Parathyroid adenoma (tissue), 2 donors: ENCODE measurements at regions not wholly inside any gene's neighbourhood (a gene's known extent, or its start where the extent isn't known, plus 50 kb on each side); places are given as distances from the start of the nearest gene placed in this dataset.

Source experiments
- H2AFZ ChIP-seq: fragments of 300-600 bp; sonication (generic); one replicate; pipeline ENCODE4 v1.7.0; 2017; ENCODE audit warnings: antibody characterized with exemption, mild to moderate bottlenecking
- H3K27ac ChIP-seq: fragments of 300-600 bp; sonication (generic); one replicate; pipeline ENCODE4 v1.7.0; 2017
- H3K27me3 ChIP-seq: fragments of 300-600 bp; sonication (generic); one replicate; pipeline ENCODE4 v1.7.0; 2017; ENCODE audit warnings: low read length; ENCODE audit not compliant: control insufficient read depth, insufficient read depth
- H3K36me3 ChIP-seq: fragments of 300-600 bp; sonication (generic); one replicate; pipeline ENCODE4 v1.7.0; 2017; ENCODE audit warnings: low read length; ENCODE audit not compliant: control insufficient read depth, insufficient read depth
- H3K4me1 ChIP-seq: fragments of 300-600 bp; sonication (generic); one replicate; pipeline ENCODE4 v1.7.0; 2017; ENCODE audit warnings: control low read depth
- H3K4me2 ChIP-seq: fragments of 300-600 bp; sonication (generic); one replicate; pipeline ENCODE4 v1.7.0; 2017; ENCODE audit warnings: low read length
- H3K4me3 ChIP-seq: fragments of 300-600 bp; sonication (generic); one replicate; pipeline ENCODE4 v1.7.0; 2017; ENCODE audit warnings: low read depth, low read length
- H3K79me2 ChIP-seq: fragments of 300-600 bp; sonication (generic); one replicate; pipeline ENCODE4 v1.7.0; 2017; ENCODE audit warnings: control low read depth
- H3K9ac ChIP-seq: fragments of 300-600 bp; sonication (generic); one replicate; pipeline ENCODE4 v1.7.0; 2017; ENCODE audit warnings: mild to moderate bottlenecking
- H3K9me3 ChIP-seq: fragments of 300-600 bp; sonication (generic); one replicate; pipeline ENCODE4 v1.7.0; 2017; ENCODE audit warnings: low read length; ENCODE audit not compliant: control insufficient read depth
- TF ChIP-seq, protein P1 (sequence below): fragments of 300-600 bp; sonication (generic); IDR thresholded peaks from one replicate; pipeline ENCODE4 v1.7.0; 2017; ENCODE audit warnings: antibody characterized with exemption, mild to moderate bottlenecking
- donor health status: primary hyperparathyroidism.

DNA sequence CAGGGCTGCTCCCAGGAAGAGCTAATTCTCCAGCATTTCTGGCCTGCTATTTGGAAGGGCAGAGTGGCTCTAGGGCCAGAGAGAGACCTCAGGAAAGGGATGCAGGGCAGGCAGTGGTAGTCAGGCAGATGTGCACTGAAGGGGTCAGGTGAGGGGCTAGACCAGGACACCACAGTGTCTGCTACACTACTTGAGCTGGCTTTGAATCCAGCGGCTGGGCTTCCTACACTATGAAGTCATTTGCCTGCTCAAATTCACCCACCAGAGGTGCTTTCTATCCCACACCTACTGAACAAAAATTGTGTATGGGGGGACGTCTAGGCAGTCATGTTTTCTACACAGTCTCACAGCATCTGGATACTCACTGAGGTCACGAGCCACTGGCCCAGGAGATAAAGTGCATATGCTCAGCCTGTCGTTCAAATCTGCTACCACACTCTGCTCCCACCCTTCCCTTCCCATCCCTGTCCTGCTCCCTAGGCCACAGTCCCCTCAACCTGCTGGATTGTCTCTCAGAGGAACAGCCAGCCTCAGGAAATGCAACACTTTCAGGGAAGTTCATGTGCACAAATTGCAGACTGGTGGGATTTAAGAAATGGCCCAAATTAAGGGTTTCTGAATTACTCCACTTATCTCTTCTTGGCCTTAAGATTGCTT lies 49.9 kb upstream of the SLC6A11 start:
- H3K4me1 ChIP-seq, result no peaks in the 10 kb centered on the region
- H2AFZ ChIP-seq, result no peak overlapping the region
- no peak overlapping the region for H3K4me3 ChIP-seq
- H3K36me3 ChIP-seq, result no peaks in the 10 kb centered on the region
- H3K4me2 ChIP-seq, result no peak overlapping the region
- no peak overlapping the region for H3K27ac ChIP-seq
- no peaks in the 10 kb centered on the region for H3K9me3 ChIP-seq
- no peaks in the 10 kb centered on the region for H3K27me3 ChIP-seq
- TF ChIP-seq, protein P1, sequence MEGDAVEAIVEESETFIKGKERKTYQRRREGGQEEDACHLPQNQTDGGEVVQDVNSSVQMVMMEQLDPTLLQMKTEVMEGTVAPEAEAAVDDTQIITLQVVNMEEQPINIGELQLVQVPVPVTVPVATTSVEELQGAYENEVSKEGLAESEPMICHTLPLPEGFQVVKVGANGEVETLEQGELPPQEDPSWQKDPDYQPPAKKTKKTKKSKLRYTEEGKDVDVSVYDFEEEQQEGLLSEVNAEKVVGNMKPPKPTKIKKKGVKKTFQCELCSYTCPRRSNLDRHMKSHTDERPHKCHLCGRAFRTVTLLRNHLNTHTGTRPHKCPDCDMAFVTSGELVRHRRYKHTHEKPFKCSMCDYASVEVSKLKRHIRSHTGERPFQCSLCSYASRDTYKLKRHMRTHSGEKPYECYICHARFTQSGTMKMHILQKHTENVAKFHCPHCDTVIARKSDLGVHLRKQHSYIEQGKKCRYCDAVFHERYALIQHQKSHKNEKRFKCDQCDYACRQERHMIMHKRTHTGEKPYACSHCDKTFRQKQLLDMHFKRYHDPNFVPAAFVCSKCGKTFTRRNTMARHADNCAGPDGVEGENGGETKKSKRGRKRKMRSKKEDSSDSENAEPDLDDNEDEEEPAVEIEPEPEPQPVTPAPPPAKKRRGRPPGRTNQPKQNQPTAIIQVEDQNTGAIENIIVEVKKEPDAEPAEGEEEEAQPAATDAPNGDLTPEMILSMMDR, result no peak
- H3K79me2 ChIP-seq, result no peaks in the 10 kb centered on the region
- H3K9ac ChIP-seq, result no peak overlapping the region
